GM12878 (cell line): ENCODE measurements at regions not wholly inside any gene's neighbourhood (a gene's known extent, or its start where the extent isn't known, plus 50 kb on each side); places are given as distances from the start of the nearest gene placed in this dataset.

Source experiments
- ATAC-seq: fragments of 200-7000 bp; cut with Tn5 transposase; 3 replicates; pipeline ENCODE4 v1.9.1; 2020; ENCODE audit warnings: mild to moderate bottlenecking, moderate library complexity
- BruUV-seq: library from RNA; stranded (reverse); fragments of 400-500 nt; replicated peaks from 2 replicates; lab custom pipeline; 2021; lab: Mats Ljungman, UMichigan
- CTCF ChIA-PET: fragments of 300-600 bp; sonication (Branson Sonifier 250); formaldehyde crosslinking; extraction: SDS; loops from one replicate; lab custom pipeline; 2021; ENCODE audit warnings: inconsistent platforms; lab: Yijun Ruan, JAX
- POLR2A ChIA-PET: fragments of 350-600 bp; formaldehyde crosslinking; extraction: SDS; loops from one replicate; lab custom pipeline; 2021; ENCODE audit warnings: inconsistent platforms; lab: Charles Lee
- RAD21 ChIA-PET: fragments of 300-600 bp; sonication (Branson Sonifier 250); formaldehyde crosslinking; loops from one replicate; lab custom pipeline; 2023; ENCODE audit warnings: antibody characterized with exemption; ENCODE audit not compliant: unreplicated experiment; lab: Charles Lee
- SMC1A ChIA-PET: fragments of 300-600 bp; sonication (Branson Sonifier 250); formaldehyde crosslinking; loops from one replicate; lab custom pipeline; 2023; ENCODE audit not compliant: unreplicated experiment, uncharacterized antibody; lab: Charles Lee
- DNase-seq: peaks from one replicate; pipeline ENCODE4 v3.0.0-alpha.2; 2011; ENCODE audit warnings: low read depth, low spot score
- FAIRE-seq: peaks from 3 replicates; lab custom pipeline; 2011; peaks lifted over from hg19 to GRCh38; lab: Jason Lieb, UNC
- H2AFZ ChIP-seq: 2 replicates; pipeline ENCODE4 v1.6.0; 2011; ENCODE audit warnings: low read depth, low read length, control low read depth; ENCODE audit not compliant: control insufficient read depth
- H3K27ac ChIP-seq: 2 replicates; pipeline ENCODE4 v1.5.1; 2011; ENCODE audit warnings: control low read depth; ENCODE audit not compliant: control insufficient read depth, insufficient read depth
- H3K27me3 ChIP-seq, 2 experiments: replicated peaks in 1 of 2; 2 replicates each; pipeline versions ENCODE4 v1.6.0 to v1.6.1; 2011; ENCODE audit warnings: low read length in 1 of 2; ENCODE audit not compliant: control insufficient read depth in 2 of 2, insufficient read depth in 2 of 2
- H3K36me3 ChIP-seq, 2 experiments: 2 replicates each; pipeline ENCODE4 v1.5.1; 2011; ENCODE audit warnings: low read length in 1 of 2; ENCODE audit not compliant: control insufficient read depth in 2 of 2, insufficient read depth in 2 of 2
- H3K4me1 ChIP-seq: 2 replicates; pipeline ENCODE4 v1.6.1; 2011; ENCODE audit warnings: mild to moderate bottlenecking, low read length, moderate library complexity, mixed read lengths; ENCODE audit not compliant: control insufficient read depth, insufficient read depth
- H3K4me2 ChIP-seq: 2 replicates; pipeline ENCODE4 v1.6.0; 2011; ENCODE audit warnings: control low read depth; ENCODE audit not compliant: control insufficient read depth, insufficient read depth
- H3K4me3 ChIP-seq: fragments of 200-600 bp; sonication (generic); 2 replicates; pipeline ENCODE4 v1.5.1; 2016
- H3K79me2 ChIP-seq: 2 replicates; pipeline ENCODE4 v1.6.0; 2011; ENCODE audit warnings: low read length; ENCODE audit not compliant: control insufficient read depth, insufficient read depth
- H3K9ac ChIP-seq: 2 replicates; pipeline ENCODE4 v1.8.0; 2011; ENCODE audit warnings: low read length, control low read depth, mixed read lengths; ENCODE audit not compliant: control insufficient read depth, insufficient read depth
- H3K9me3 ChIP-seq: replicated peaks from 3 replicates; pipeline ENCODE4 v1.5.1; 2011; ENCODE audit warnings: mild to moderate bottlenecking, low read length; ENCODE audit not compliant: control insufficient read depth, insufficient read depth
- H4K20me1 ChIP-seq: 2 replicates; pipeline ENCODE4 v1.6.0; 2011; ENCODE audit not compliant: control insufficient read depth, insufficient read depth
- ATF7 ChIP-seq: fragments of 450-650 bp; IDR thresholded peaks from 2 replicates; pipeline ENCODE4 v1.6.1; 2016; ENCODE audit warnings: low read depth, mild to moderate bottlenecking
- BCL11A ChIP-seq: IDR thresholded peaks from 2 replicates; pipeline ENCODE4 v1.6.1; 2011; ENCODE audit warnings: low read depth, low read length
- E2F8 ChIP-seq: fragments of 450-650 bp; IDR thresholded peaks from 2 replicates; pipeline ENCODE4 v1.6.1; 2018; ENCODE audit warnings: mild to moderate bottlenecking, low read depth, moderate library complexity; ENCODE audit not compliant: partially characterized antibody
- EED ChIP-seq: sonication (generic); IDR thresholded peaks from 2 replicates; pipeline ENCODE4 v1.6.1; 2016; ENCODE audit warnings: antibody characterized with exemption, low read depth
- MEF2A ChIP-seq: IDR thresholded peaks from 2 replicates; pipeline ENCODE4 v1.6.1; 2011; ENCODE audit warnings: low read depth, mild to moderate bottlenecking, low read length, moderate library complexity; ENCODE audit not compliant: insufficient read depth
- RCOR1 ChIP-seq: conservative IDR thresholded peaks from 2 replicates; pipeline ENCODE4 v1.6.1; 2012; ENCODE audit warnings: low read depth, low read length, improper control_type of control experiment
- SIN3A ChIP-seq: IDR thresholded peaks from 2 replicates; pipeline ENCODE4 v1.6.1; 2012; ENCODE audit warnings: low read depth, low read length, improper control_type of control experiment
- SMAD5 ChIP-seq: IDR thresholded peaks from 2 replicates; pipeline ENCODE4 v1.6.1; 2016; ENCODE audit warnings: antibody characterized with exemption, low read depth
- SMC3 ChIP-seq: IDR thresholded peaks from 2 replicates; pipeline ENCODE4 v1.6.1; 2011; ENCODE audit warnings: low read length, improper control_type of control experiment, borderline replicate concordance
- SRF ChIP-seq, 2 experiments: IDR thresholded peaks; 2 replicates each; pipeline ENCODE4 v1.6.1; 2011; ENCODE audit warnings: low read depth in 2 of 2, low read length in 2 of 2, mild to moderate bottlenecking in 1 of 2, moderate library complexity in 1 of 2
- TBL1XR1 ChIP-seq: IDR thresholded peaks from 2 replicates; pipeline ENCODE4 v1.6.1; 2012; ENCODE audit warnings: low read depth, low read length, improper control_type of control experiment
- USF1 ChIP-seq: IDR thresholded peaks from 2 replicates; pipeline ENCODE4 v1.6.1; 2011; ENCODE audit warnings: borderline replicate concordance, low read depth, mild to moderate bottlenecking, moderate library complexity, mixed read lengths, low read length; ENCODE audit not compliant: insufficient read depth; ENCODE audit errors: extremely low read length
- YY1 ChIP-seq: IDR thresholded peaks from 2 replicates; pipeline ENCODE4 v1.6.1; 2011; ENCODE audit warnings: low read depth, mild to moderate bottlenecking, low read length
- ZBED1 ChIP-seq: IDR thresholded peaks from 2 replicates; pipeline ENCODE4 v1.6.1; 2016; ENCODE audit warnings: borderline replicate concordance
- ZNF24 ChIP-seq: fragments of 450-650 bp; IDR thresholded peaks from 2 replicates; pipeline ENCODE4 v1.6.1; 2017; ENCODE audit warnings: antibody characterized with exemption, mild to moderate bottlenecking
- WGBS: methylation state at CpG from one replicate; pipeline ENCODE4 v1.1.6; 2016; ENCODE audit warnings: low lambda C conversion rate; ENCODE audit not compliant: insufficient replicate concordance, insufficient coverage; ENCODE audit errors: missing lambda C conversion rate; 5-methylcytosine and 5-hydroxymethylcytosine counted together
- in situ Hi-C: fragments of 300-500 bp; cut with MboI; formaldehyde crosslinking; loops from 9 replicates; pipeline ENCODE4 v1.14.3; 2018; ENCODE audit warnings: mixed read lengths
- intact Hi-C: fragments of 100-400 bp; cut with micrococcal nuclease; formaldehyde crosslinking; loops from one replicate; pipeline ENCODE4 v1.14.2; 2022; ENCODE audit not compliant: unreplicated experiment

DNA sequence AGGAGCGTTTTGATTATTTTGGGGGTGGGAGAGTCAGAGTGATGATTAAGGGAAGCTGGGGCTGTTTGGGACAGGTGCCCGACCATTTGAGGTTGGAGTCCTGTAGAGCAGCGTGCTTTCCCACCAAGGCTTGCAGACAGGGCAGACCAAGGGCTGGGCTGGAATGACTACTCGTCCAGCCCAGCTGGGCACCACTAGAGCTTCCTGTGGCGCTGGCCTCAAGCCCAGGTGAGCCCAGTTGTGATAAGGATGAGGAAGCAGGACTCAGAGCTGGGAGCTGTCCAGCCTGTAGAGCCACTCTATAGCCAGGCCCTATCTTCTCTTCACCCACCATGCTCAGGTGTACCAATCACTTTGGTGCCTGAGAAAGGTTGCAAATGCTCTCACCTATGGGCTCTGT, 75.8 kb upstream of the ACAN start:
- ChIA-PET SMC1A (no interaction called here), CTCF (interaction anchor here (0.6 kb wide), 1 partner anchor 316 kb away, joined by 3 read pairs; no protein-coding TSS in a partner anchor), POLR2A (no interaction called here)
- no TSS peak for BruUV-seq
- 31% methylated on average over 5 of the region's 5 CpGs for WGBS
- H3K4me2 ChIP-seq, result no peak overlapping the region
- no peaks in the 10 kb centered on the region for H3K36me3 ChIP-seq
- H3K4me1 ChIP-seq, result no peaks in the 10 kb centered on the region; the same call in 1 of the 2 replicates
- no peaks in the 10 kb centered on the region for H3K79me2 ChIP-seq
- H3K4me3 ChIP-seq, result no peak overlapping the region
- in situ Hi-C loops, result no loop called here
- no peak for FAIRE-seq
- TF ChIP-seq SMC3 (no peak), ZNF24 (no peak)
- TF ChIP-seq, all 136 proteins: peak for 0
- RAD21 ChIA-PET, result no interaction called here
- ATAC-seq (no peak), DNase-seq (no peak)
- H2AFZ ChIP-seq, result no peak overlapping the region
- no peak overlapping the region for H3K27ac ChIP-seq
- no peak overlapping the region for H3K9ac ChIP-seq
- no peaks in the 10 kb centered on the region for H4K20me1 ChIP-seq
- peaks cover 0 to 3% of the 10 kb centered on the region in 2 experiments; a peak in 1 of 4 replicates for H3K27me3 ChIP-seq
- no peaks in the 10 kb centered on the region for H3K9me3 ChIP-seq
- intact Hi-C loops, result no loop called here

DNA sequence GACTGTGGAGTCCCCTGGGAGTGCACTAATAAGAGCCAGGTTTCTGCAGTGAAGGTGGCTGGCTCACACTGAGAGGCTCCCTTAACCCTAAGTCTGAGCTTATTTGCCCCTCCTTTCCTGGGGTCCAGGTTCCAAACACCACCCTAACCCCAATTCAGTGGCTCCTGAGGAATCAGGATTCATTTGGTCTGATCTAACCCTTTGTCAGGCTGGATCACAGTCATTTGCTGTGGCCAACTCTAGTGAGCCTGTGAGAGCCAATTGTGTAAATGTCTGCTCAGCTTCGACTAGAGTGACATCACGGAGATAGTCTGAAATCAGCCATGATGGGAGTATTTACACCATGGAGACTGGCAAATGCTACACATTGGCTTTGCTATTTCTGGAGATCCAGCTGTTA, 73.7 kb upstream of the ACAN start:
- H3K9ac ChIP-seq, result no peak overlapping the region
- DNase-seq, result no peak
- no peaks in the 10 kb centered on the region for H3K79me2 ChIP-seq
- no peak overlapping the region for H2AFZ ChIP-seq
- no peaks in the 10 kb centered on the region for H3K36me3 ChIP-seq
- no peaks in the 10 kb centered on the region; the same call in 1 of the 2 replicates for H3K4me1 ChIP-seq
- H3K4me2 ChIP-seq, result no peak overlapping the region
- FAIRE-seq, result no peak
- ChIA-PET RAD21 (no interaction called here), POLR2A (no interaction called here), CTCF (no interaction called here), SMC1A (no interaction called here)
- no peak overlapping the region for H3K27ac ChIP-seq
- 80% methylated on average over 2 of the region's 2 CpGs for WGBS
- H4K20me1 ChIP-seq, result no peaks in the 10 kb centered on the region
- in situ Hi-C loops, result no loop called here
- H3K4me3 ChIP-seq, result no peak overlapping the region
- intact Hi-C loops, result no loop called here
- BruUV-seq, result no TSS peak
- H3K27me3 ChIP-seq, result peaks cover 0 to 3% of the 10 kb centered on the region in 2 experiments; a peak in 1 of 4 replicates
- no peaks in the 10 kb centered on the region for H3K9me3 ChIP-seq
- no peak for ATAC-seq
- TF ChIP-seq E2F8 (no peak), MEF2A (no peak), RCOR1 (no peak), SRF (IDR thresholded peaks at IDR 0.05; ENCODE audit: low read depth in 2 of 2, low read length in 2 of 2) (no peak), SMAD5 (no peak), SIN3A (no peak), ZBED1 (no peak), USF1 (no peak), ATF7 (no peak), TBL1XR1 (no peak), BCL11A (no peak), EED (no peak), YY1 (no peak)
